GDM1 (cell line): ENCODE measurements at regions not wholly inside any gene's neighbourhood (a gene's known extent, or its start where the extent isn't known, plus 50 kb on each side); places are given as distances from the start of the nearest gene placed in this dataset.

Experiments used
- DNase-seq: peaks from one replicate; lab custom pipeline; 2025; lab: John Stamatoyannopoulos, UW

GRCh38 chr13:74485757-74486156 lies 351.6 kb upstream of the KLF12 start:
- DNase-seq = no peak

DNA sequence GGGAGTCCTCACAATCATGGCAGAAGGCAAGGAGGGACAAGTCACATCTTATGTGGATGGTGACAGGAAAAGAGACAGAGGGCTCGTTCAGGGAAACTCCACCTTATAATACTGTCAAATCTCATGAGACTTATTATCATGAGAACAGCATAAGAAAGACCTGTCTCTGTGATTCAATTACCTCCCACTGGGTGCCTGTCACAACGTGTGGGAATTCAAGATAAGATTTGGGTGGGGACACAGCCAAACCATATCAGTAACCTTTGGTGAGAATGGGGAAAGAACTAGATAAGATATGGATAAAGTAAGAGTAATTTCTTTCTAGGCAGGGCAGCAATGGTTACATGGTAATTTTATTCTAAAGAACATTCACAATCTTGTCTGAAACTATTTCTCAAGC lies 344.9 kb upstream of the KLF12 start:
- no peak for DNase-seq

DNA sequence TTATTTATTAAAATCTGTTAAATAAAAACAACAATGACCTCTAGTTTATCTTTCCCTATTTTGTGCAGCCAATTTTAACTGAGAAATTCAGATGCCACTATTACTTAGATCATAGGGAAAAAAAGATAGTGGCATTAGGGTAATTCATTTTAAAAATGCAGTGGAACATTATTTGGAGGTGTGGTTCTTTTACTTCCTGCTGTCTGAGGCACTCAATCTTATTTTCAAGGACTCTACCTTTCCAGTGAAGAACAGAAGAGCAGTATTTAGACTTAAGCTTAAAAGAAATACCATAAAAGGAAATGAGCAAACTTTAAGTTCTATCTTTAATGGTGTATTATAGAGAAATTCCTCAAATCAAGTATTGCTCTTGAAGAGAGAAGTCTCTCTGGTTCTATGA lies 342.6 kb upstream of the KLF12 start:
- no peak for DNase-seq

DNA sequence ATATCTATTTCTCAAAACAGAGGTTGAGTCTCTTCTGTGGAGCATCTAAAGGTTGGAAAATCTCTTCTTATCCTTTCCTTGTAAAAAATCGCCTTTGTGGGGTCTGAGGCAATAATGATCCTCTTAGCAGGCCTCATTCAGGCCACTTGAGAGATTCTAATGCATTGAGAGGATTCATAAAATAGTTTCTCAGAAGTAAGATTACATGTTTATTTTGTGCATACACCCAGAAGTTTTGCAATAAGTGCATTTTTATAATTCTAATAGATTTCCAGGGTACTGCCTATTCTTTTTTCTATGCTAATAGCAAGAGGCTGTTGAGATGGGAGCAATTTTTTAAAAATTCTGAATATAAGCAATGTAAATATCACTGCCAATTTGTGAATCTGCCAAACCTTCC lies 342.2 kb upstream of the KLF12 start:
- DNase-seq = no peak

- no peak for DNase-seq
Measured at GRCh38 chr13:74466864-74467263, 332.7 kb upstream of the KLF12 start.

DNA sequence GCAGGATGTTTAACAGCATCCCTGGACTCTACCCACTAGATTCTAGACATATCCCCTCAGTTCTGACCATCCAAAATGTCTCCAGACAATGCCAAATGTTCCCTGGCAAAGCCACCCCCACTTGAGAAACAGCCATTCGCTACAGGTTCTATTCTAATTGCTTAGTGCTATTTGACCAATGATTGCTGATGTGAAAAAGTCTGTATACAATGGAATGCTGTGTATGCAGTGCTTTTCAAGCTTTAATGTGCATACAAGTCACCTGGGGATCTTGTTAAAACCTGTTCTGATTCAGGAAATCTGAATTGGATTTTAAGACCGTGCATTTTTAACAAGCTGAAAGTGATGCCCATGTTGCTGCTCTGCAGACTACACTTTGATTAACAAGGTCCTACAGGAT lies 331.8 kb upstream of the KLF12 start:
- no peak for DNase-seq

DNA sequence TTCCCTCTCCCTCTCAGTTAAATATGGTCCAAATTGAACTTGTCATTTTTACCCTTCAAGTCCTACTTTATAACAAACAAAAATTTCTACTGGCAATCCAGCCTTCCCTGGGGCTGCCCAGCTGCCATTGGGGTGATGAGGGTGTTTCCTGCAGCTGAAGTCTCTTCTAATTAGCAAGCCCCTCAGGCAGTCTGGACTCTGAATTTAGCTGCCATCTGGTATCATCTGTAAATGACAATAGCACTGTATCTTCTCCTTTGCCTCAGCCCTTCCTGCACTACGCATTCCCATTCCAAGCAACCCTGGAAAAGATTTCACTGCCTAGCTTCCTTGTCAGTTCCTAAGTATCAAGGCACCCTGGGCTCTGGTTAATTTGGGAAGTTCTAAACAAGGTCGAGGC lies 331.1 kb upstream of the KLF12 start:
- no peak for DNase-seq

DNA sequence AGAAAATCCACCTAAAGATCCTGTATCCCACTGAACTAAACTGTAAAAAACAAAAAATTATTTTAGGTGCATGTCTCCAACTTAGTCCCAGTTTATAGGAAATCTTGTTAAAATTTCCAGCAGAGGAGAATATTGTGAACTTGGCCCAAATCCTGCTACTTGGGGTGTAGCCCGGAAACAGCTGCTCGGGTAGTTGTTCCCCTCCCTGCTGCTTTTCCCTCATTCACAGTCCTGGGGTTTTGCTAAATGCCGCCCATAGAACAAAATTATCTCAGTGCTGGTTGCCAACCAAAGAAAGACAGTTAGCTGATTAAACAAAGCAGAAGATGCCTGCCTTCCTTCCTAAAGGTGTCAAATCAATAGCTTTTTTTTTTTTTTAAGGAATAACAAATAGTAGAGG lies 330.5 kb upstream of the KLF12 start:
- no peak for DNase-seq

DNA sequence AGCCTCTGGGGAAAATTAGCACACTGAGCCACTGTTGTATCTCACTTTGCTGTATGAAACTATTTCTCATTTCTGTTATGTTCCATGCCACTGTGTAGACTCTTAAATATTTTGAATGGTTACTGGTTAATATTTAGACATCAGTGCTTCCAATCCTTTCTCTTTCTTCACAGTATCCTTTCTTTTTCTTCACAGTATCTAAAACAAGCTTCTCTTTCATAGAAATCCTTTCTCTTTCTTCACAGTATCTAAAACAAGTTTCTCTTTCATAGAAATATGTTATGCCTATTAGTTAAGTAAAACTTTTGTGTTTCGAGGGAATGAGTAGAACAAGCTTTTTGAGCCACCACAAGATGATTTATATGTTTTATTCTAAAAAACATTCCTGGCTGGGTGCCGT lies 326.8 kb upstream of the KLF12 start:
- no peak for DNase-seq

- no peak for DNase-seq
Measured at GRCh38 chr13:74452881-74453280, 318.7 kb upstream of the KLF12 start.

DNA sequence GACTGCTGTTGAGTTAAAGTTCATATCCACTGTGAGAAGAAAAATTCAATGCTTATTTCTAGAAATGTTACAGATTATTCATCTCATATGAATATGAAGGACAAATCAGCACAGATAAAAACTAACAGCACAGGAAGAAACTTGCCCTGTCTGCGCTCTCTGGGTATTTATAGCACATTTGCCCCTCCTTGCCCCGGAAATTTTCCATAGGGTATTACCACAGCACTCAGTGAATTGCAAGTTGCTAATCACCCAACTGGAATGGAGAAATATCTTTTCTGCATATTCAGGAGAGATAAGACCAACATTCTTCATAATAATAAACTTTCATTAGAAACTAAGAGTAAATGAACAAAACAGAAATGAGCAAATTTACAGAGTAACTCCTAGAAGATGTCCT lies 318.0 kb upstream of the KLF12 start:
- DNase-seq = no peak

DNA sequence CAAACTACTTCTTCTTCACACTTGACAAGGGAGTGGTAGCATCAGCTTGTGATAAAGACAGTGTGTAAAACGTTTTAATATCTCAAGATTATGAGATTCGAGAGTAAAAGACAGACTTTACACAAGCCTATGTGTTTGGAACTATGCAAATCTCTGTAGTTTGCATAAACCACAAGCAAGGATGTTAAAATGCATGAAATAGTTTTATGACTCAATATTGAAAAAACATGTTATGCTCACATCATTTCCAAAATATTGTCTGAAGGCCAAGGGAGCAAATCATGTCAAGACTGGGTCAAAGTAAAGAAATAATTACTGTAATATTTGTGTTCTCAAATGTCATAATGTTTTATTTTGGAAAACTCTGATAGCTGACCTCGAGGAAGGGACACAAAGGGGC lies 316.8 kb upstream of the KLF12 start:
- no peak for DNase-seq

DNA sequence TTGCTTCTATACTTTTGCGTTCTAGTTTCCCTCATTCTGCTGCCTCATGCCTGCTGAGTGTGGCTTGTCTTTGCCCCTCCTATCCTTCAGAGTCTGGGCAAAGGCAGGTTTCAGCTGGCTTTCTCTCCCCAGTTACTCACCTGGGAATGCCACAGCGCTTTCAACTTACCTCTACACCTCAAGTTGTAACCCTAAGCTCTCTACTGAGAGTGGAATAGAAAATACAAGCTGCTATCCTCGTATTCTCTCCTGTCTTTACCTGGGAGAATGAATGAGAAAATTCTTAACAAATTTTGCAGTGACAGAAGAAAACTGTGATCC lies 316.3 kb upstream of the KLF12 start:
- DNase-seq = no peak

DNA sequence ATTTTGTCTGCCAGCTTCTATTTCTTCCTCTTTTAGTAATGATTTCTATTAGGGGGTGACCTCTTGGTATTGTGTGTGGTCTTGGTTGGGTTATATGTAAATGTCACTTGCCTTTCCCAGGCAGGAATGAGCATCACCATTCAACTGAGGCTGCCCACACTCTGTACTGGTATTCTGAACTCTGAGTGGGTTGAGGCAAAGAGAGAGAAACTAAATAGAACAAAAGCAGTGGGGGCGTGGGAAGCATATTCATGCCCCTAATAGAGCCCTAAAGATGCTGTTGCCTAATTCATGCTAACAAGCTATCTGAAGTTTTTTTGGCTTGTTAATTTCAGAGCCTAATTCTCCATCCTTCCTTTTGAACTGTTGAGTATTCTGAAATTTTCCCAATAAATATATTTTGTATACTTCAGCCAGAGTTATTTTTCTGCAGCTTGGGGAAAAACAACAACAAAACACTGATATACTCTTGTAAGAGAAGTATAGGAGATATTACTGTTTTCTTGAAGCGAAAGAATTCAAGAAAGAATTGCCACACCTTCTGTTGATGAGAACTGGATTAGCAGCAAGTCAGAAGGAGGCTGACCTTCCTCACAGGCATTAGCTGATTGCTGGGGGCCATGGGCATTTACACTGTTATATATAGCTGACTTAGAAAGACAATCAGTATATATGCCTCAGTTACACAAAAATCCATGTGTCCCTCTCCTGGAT lies 315.8 kb upstream of the KLF12 start:
- DNase-seq = no peak

- DNase-seq = no peak
Measured at GRCh38 chr13:74444864-74445479, 310.8 kb upstream of the KLF12 start.

GRCh38 chr13:74444161-74444571 lies 310.0 kb upstream of the KLF12 start:
- no peak for DNase-seq

- DNase-seq = no peak
Measured at GRCh38 chr13:74443631-74444030, 309.4 kb upstream of the KLF12 start.

DNA sequence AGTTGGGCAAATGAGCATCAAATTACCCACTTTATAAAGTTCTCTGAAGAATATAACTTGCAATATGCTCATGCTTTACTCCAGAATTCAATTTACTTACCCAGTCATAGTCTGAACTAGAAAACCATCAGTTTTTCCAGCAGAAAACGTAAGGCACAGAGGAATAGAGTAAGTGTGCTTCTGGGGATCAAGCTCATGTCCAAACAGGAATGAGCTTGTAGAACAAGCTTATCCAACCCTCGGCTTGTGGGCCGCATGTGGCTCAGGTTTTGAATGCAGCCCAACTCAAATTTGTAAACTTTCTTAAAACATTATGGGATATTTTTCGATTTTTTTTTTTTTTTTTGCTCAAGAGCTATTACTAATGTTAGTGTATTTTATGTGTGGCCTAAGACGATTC lies 308.5 kb upstream of the KLF12 start:
- no peak for DNase-seq

- DNase-seq = no peak
Measured at GRCh38 chr13:74438901-74439300, 304.7 kb upstream of the KLF12 start.

DNA sequence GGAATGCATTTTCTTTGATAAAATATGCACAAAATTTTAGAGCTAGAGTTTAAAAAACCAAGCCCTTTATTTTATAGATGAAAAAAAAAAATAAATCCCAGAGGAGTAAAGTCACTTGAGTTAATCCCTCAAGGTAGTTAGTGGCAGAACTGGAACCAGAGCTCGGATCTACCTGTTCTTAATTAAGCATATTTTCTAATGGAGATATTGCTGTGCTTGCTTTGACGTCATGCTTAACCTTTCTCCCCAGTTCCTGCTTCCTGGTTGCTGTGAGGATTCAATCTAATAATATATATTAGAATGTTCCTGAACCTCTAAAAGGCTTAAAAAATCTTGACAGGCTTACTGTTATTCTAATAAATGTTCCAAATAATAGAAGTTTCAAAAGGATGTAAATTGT lies 300.6 kb upstream of the KLF12 start:
- no peak for DNase-seq

DNA sequence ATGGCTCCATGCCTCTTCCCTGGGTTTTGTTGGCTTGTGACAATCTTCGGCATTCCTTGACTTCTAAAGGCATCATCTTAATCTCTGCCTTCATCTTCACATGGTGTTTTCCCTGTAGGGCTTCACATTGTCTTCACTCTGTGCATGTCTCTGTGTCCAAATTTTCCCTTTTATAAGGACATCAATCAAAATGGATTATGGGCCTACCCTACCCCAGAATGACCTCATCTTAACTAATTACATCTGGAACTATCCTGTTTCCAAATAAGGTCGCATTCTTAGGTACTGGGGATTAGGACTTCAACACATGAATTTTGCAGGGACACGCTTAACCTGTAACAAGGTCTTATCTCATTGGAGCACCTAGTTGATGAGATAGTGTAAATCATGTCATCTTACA lies 290.3 kb upstream of the KLF12 start:
- no peak for DNase-seq

DNA sequence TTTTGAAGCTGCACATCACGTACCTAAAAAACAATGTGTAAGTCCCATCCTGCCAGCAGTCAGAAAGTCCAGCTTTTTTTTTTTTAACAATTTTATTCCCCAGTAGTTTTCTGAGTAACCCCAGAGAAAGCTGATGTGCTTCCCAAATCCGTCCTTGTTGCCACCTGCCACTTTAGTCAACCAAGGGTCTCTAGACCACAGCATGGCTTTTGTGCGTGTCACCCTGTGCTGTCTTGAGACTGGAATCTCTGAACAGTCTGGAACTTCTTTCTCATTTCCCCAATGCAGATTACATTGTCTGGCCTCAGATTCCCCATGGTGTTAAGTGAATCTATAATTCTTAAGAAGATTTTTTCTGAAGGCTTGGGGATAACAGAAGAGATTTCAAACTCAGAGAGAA lies 289.2 kb upstream of the KLF12 start:
- DNase-seq = no peak

DNA sequence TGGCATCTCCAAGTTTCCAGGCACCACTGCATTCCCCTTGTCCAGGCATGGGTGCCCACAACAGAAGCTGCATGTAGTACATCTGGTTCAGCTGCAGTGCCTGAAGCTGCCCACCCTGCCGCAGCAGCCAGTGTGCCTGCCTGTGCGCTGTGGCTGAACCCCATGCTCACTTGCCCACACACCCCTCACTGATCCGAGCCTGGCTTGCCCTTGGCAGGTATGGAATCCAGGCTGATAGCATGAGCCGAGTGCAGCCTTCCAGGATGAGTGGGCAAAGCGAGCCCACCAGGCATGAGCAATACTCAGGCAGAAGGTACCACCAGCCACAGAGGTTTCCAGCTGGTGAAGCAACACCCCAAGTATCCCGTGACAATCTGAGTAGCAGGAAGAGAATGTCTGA lies 280.3 kb upstream of the KLF12 start:
- DNase-seq = no peak

GRCh38 chr13:74413482-74413881 lies 279.3 kb upstream of the KLF12 start:
- no peak for DNase-seq
